SU-DHL-6 (cell line): ENCODE measurements at regions not wholly inside any gene's neighbourhood (a gene's known extent, or its start where the extent isn't known, plus 50 kb on each side); places are given as distances from the start of the nearest gene placed in this dataset.

ENCODE experiments used
- CTCF ChIP-seq: fragments of 200-600 bp; sonication (generic); IDR thresholded peaks from one replicate; pipeline ENCODE4 v1.5.1; 2017; ENCODE audit warnings: antibody characterized with exemption, mild to moderate bottlenecking, low read length, moderate library complexity; ENCODE audit not compliant: insufficient read depth, poor library complexity, severe bottlenecking
- EZH2phosphoT487 ChIP-seq: fragments of 200-600 bp; sonication (generic), shearing (Covaris generic); conservative IDR thresholded peaks from 2 replicates; pipeline ENCODE4 v1.6.1; 2018; ENCODE audit warnings: mild to moderate bottlenecking, antibody characterized with exemption, low read length, moderate library complexity, mixed read lengths

- TF ChIP-seq EZH2phosphoT487, result no peak
- TF ChIP-seq CTCF, result no peak
Measured at GRCh38 chr1:29586991-29587745, 350.8 kb downstream of the PTPRU start.
